CD4-positive, alpha-beta memory T cell (primary cell): ENCODE measurements at regions not wholly inside any gene's neighbourhood (a gene's known extent, or its start where the extent isn't known, plus 50 kb on each side); places are given as distances from the start of the nearest gene placed in this dataset.
"Not testable (repeated sequence)": the region's sequence is repeated elsewhere in the genome, so short reads cannot be mapped to it uniquely, and the experiment has no call there.

Experiments used
- CTCF ChIA-PET: fragments of 350-600 bp; sonication (Branson Sonifier 250); formaldehyde crosslinking; loops from one replicate; lab custom pipeline; 2021; ENCODE audit warnings: inconsistent platforms; ENCODE audit not compliant: partially characterized antibody; lab: Charles Lee
- POLR2A ChIA-PET: fragments of 350-600 bp; sonication (Branson Sonifier 250); formaldehyde crosslinking; loops from one replicate; lab custom pipeline; 2021; ENCODE audit not compliant: partially characterized antibody; lab: Charles Lee
- DNase-seq, 5 donors: peaks; one replicate each; pipeline versions ENCODE4 v3.0.0 to v3.0.0-alpha.2; 2020 to 2022; ENCODE audit warnings: mixed read lengths in 1 of 5
- H3K27ac ChIP-seq: one replicate; pipeline ENCODE4 v1.7.0; 2013; ENCODE audit warnings: low read depth, low read length
- H3K27me3 ChIP-seq: 2 replicates; pipeline ENCODE4 v1.7.0; 2013; ENCODE audit warnings: mild to moderate bottlenecking, low read length, moderate library complexity; ENCODE audit not compliant: insufficient read depth
- H3K36me3 ChIP-seq: 2 replicates; pipeline ENCODE4 v1.7.0; 2013; ENCODE audit warnings: mild to moderate bottlenecking, low read length, moderate library complexity; ENCODE audit not compliant: insufficient read depth
- H3K4me1 ChIP-seq: 2 replicates; pipeline ENCODE4 v1.7.0; 2013; ENCODE audit warnings: mild to moderate bottlenecking, low read length, moderate library complexity; ENCODE audit not compliant: insufficient read depth
- H3K4me3 ChIP-seq, 2 donors: one replicate each; pipeline ENCODE4 v1.7.0; 2013; ENCODE audit warnings: low read length in 2 of 2, mild to moderate bottlenecking in 1 of 2
- H3K9me3 ChIP-seq, 2 donors: one replicate each; pipeline ENCODE4 v1.7.0; 2013; ENCODE audit warnings: low read length in 2 of 2, control low read depth in 1 of 2; ENCODE audit not compliant: control insufficient read depth in 1 of 2
- H3K27ac Mint-ChIP-seq, 7 donors: one replicate each; pipeline ENCODE4 v1.8.0; 2020 to 2021; ENCODE audit warnings: mixed read lengths in 7 of 7, mild to moderate bottlenecking in 6 of 7, inconsistent platforms in 3 of 7, moderate library complexity in 3 of 7
- H3K27me3 Mint-ChIP-seq, 2 donors: one replicate each; pipeline ENCODE4 v1.8.0; 2020 to 2021; ENCODE audit warnings: mixed read lengths in 2 of 2
- H3K36me3 Mint-ChIP-seq, 2 donors: one replicate each; pipeline ENCODE4 v1.8.0; 2020 to 2021; ENCODE audit warnings: mixed read lengths in 2 of 2, inconsistent platforms in 1 of 2, mild to moderate bottlenecking in 1 of 2
- H3K4me1 Mint-ChIP-seq, 4 donors: one replicate each; pipeline ENCODE4 v1.8.0; 2020 to 2021; ENCODE audit warnings: mixed read lengths in 4 of 4, mild to moderate bottlenecking in 1 of 4
- H3K4me3 Mint-ChIP-seq, 8 donors: one replicate each; pipeline ENCODE4 v1.8.0; 2020 to 2021; ENCODE audit warnings: mixed read lengths in 8 of 8, mild to moderate bottlenecking in 7 of 8, moderate library complexity in 6 of 8, inconsistent platforms in 3 of 8
- H3K9me3 Mint-ChIP-seq, 8 donors: one replicate each; pipeline ENCODE4 v1.8.0; 2020 to 2021; ENCODE audit warnings: mixed read lengths in 8 of 8, mild to moderate bottlenecking in 5 of 8, inconsistent platforms in 3 of 8, moderate library complexity in 1 of 8
- intact Hi-C: fragments of 100-400 bp; cut with micrococcal nuclease; formaldehyde crosslinking; loops from one replicate; pipeline ENCODE4 v1.15.1; 2023

DNA sequence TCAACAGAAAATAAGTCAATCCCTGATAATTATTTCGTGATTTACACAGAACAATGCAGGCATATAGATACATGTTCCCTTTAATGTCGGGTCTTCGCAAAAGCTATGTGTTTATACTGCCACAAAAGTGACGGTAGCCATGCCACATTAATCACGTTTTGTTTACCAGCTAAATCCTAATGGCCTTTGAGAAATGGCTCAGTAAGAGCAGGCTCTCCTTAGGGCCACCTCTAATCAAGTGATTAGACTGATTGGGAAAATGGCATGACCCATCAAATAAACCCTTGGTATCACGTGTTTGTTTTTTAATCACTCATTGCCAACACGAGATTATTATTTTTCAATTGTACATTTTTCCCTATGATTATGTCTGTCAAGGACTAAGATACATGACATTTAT lies 102.0 kb upstream of the USP25 start:
- Histone ChIP-seq H3K4me1 (no peaks in the 10 kb centered on the region), H3K36me3 (no peaks in the 10 kb centered on the region), H3K27me3 (no peaks in the 10 kb centered on the region), H3K4me3 (no peak overlapping the region), H3K27ac (no peak overlapping the region), H3K9me3 (no peaks in the 10 kb centered on the region)
- H3K36me3 Mint-ChIP-seq = no peaks in the 10 kb centered on the region
- no peaks in the 10 kb centered on the region for H3K9me3 Mint-ChIP-seq
- CTCF ChIA-PET = no interaction called here
- DNase-seq = no peak
- intact Hi-C loops = no loop called here
- no peak overlapping the region for H3K27ac Mint-ChIP-seq
- H3K4me1 Mint-ChIP-seq = no peaks in the 10 kb centered on the region
- H3K27me3 Mint-ChIP-seq = peaks cover 0 to 3% of the 10 kb centered on the region in 2 donors
- H3K4me3 Mint-ChIP-seq = no peak overlapping the region
- POLR2A ChIA-PET = no interaction called here

DNA sequence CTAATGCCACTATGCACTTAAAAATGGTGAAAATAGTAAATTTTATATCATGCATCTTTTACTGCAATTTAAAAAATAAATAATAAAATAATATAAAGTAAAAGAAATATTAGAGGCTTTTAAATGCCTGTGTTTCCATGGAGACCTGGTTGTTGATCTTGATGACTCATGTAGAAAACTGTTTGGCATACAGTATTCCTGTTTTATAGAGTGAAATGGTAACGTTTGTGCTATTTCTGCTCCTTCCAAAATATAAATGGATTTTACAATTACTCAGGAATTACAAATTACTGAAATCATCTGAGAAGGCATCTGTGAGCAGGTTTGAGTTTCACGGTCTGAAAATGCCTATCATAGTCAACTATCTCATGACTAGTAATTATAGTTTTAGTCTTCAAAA lies 98.4 kb upstream of the USP25 start:
- Mint-ChIP-seq H3K36me3 (no peaks in the 10 kb centered on the region), H3K4me3 (no peak overlapping the region), H3K27ac (no peak overlapping the region), H3K27me3 (no peaks in the 10 kb centered on the region), H3K9me3 (no peaks in the 10 kb centered on the region), H3K4me1 (no peaks in the 10 kb centered on the region)
- ChIA-PET CTCF (no interaction called here), POLR2A (no interaction called here)
- Histone ChIP-seq H3K27me3 (no peaks in the 10 kb centered on the region), H3K27ac (no peak overlapping the region), H3K9me3 (no peaks in the 10 kb centered on the region), H3K4me1 (no peaks in the 10 kb centered on the region), H3K4me3 (no peak overlapping the region), H3K36me3 (no peaks in the 10 kb centered on the region)
- intact Hi-C loops = no loop called here
- no peak for DNase-seq

DNA sequence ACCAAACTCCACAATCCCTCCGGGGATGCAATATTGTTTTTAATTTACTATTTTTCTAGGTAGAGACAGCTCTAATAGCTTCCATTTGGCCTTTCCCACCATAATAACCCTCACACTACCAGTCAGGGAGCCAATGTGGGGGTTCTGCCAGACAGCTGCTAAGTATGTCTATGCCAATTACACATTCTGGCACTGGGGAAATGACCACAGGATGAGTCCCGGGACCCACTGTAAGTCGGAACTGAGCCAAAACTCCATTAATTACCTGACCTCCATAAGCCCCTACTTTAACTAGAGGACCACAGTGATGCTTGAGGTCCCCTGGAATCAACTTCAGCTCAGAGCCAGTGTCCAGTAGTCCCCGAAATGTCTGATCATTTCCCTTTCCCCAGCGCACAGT lies 95.2 kb upstream of the USP25 start:
- H3K4me3 Mint-ChIP-seq, POLR2A ChIA-PET, DNase-seq, H3K9me3 ChIP-seq, H3K27me3 ChIP-seq, H3K27ac ChIP-seq, H3K36me3 Mint-ChIP-seq, H3K4me1 ChIP-seq, H3K27me3 Mint-ChIP-seq, H3K36me3 ChIP-seq, H3K4me1 Mint-ChIP-seq, intact Hi-C loops, H3K9me3 Mint-ChIP-seq, H3K27ac Mint-ChIP-seq, H3K4me3 ChIP-seq: not testable (repeated sequence)
- CTCF ChIA-PET = interaction anchor here (0.9 kb wide), 1 partner anchor 114 kb away, joined by 3 read pairs; no protein-coding TSS in a partner anchor

DNA sequence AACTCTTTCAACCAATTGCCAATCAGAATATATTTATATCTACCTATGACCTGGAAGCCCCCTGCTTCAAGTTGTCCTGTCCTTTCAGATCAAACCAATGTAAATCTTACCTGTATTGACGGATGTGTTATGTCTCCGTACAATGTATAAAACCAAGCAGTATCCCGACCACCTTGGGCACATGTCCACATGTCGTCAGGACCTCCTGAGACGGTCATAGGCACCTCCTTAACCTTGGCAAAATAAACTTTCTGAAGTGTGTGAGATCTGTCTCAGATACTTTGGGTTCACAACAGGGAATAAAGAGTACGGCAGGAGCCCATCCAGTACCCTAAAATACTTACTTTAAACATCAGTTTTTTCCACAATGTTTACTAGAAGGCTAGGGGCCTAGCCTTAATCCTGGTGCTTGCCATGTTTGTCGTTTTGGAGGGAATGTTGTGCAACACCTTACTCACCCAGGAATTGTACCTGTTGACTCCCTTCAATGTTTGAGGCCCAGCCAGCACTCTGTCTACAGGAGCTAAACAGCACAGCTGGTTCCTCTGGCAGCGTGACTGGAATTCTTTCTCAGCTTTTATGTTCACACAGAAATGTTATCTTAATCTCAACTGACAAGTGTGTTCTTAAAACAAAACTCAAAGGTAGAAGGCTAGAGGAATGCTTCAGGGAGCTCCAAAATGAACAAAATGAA lies 90.8 kb upstream of the USP25 start:
- H3K4me3 ChIP-seq = no peak overlapping the region
- Mint-ChIP-seq H3K4me1 (peaks cover 0 to 4% (median 0%) of the 10 kb centered on the region in 4 donors), H3K4me3 (no peak overlapping the region), H3K27ac (no peak overlapping the region), H3K36me3 (no peaks in the 10 kb centered on the region), H3K9me3 (no peaks in the 10 kb centered on the region), H3K27me3 (peaks cover 0 to 1% of the 10 kb centered on the region in 2 donors)
- no peaks in the 10 kb centered on the region for H3K4me1 ChIP-seq
- no peak overlapping the region for H3K27ac ChIP-seq
- intact Hi-C loops = no loop called here
- POLR2A ChIA-PET = no interaction called here
- H3K27me3 ChIP-seq = no peaks in the 10 kb centered on the region
- no peak for DNase-seq
- H3K9me3 ChIP-seq = no peaks in the 10 kb centered on the region
- CTCF ChIA-PET = no interaction called here
- no peaks in the 10 kb centered on the region for H3K36me3 ChIP-seq

DNA sequence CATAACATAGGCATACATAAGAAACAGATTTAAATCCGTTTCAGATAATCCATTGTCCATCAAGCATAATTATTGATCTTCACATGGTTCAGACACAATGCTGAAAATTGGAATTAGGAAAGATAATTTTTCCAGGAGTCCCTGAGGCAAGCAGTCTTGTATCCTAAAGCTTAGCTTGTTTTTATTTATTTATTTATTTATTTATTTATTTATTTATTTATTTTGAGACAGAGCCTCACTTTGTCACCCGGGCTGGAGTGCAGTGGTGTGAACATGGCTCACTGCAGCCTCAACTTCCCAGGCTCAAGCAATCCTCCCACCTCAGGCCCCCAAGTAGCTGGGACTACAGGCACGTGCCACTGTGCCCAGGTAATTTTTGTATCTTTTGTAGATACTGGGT lies 89.7 kb upstream of the USP25 start:
- H3K36me3 Mint-ChIP-seq, H3K4me3 Mint-ChIP-seq, H3K27me3 ChIP-seq, H3K27ac ChIP-seq, H3K9me3 Mint-ChIP-seq, H3K4me3 ChIP-seq, H3K4me1 Mint-ChIP-seq, H3K9me3 ChIP-seq, intact Hi-C loops, H3K27ac Mint-ChIP-seq, CTCF ChIA-PET, H3K36me3 ChIP-seq, POLR2A ChIA-PET, H3K27me3 Mint-ChIP-seq, H3K4me1 ChIP-seq, DNase-seq: not testable (repeated sequence)

DNA sequence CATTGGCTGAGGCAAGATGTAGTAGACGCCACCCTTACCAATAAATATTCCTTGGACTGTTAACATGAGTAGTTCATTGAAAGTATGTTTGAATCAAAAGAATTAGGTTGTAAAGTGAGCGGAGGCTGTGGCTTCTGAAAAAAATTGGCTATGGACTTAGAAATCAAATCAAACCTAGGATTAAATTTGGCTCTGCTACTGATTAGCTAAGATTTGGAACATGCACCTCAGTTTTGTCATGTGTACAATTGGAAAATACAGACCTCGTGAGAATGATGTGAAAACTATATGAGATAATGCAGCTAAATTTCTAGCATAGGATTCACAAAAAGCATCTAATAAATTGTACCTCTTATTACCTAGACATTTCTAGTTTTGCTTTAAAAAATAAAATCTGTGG lies 85.3 kb upstream of the USP25 start:
- CTCF ChIA-PET = no interaction called here
- H3K36me3 ChIP-seq = no peaks in the 10 kb centered on the region
- H3K4me3 ChIP-seq = no peak overlapping the region
- no peaks in the 10 kb centered on the region for H3K4me1 ChIP-seq
- no peak for DNase-seq
- POLR2A ChIA-PET = no interaction called here
- Mint-ChIP-seq H3K27me3 (no peaks in the 10 kb centered on the region), H3K27ac (no peak overlapping the region), H3K9me3 (peaks cover 0 to 4% (median 0%) of the 10 kb centered on the region in 8 donors), H3K36me3 (no peaks in the 10 kb centered on the region), H3K4me1 (peaks cover 0 to 4% (median 0%) of the 10 kb centered on the region in 4 donors), H3K4me3 (no peak overlapping the region)
- H3K27me3 ChIP-seq = no peaks in the 10 kb centered on the region
- no peaks in the 10 kb centered on the region for H3K9me3 ChIP-seq
- intact Hi-C loops = no loop called here
- no peak overlapping the region for H3K27ac ChIP-seq

DNA sequence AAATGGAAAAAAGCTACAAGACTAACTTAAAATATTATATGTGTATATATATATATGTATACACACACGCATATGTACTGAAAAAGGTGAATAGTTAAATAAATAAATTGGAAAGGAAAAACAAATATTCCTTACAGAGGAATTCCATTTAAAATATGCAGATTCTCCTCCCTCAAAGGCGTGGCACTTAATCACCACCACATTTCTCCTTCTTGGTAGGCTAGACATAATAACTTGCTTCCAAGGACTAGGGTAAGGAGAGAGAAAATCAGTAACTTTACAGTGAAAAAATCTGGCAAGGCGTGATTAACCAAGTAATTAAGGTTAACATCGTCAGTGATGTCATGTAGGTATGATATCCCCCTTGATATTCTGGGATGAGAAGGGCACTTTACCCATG lies 84.0 kb upstream of the USP25 start:
- Histone ChIP-seq H3K4me1 (no peaks in the 10 kb centered on the region), H3K36me3 (no peaks in the 10 kb centered on the region), H3K27ac (no peak overlapping the region), H3K27me3 (no peaks in the 10 kb centered on the region), H3K4me3 (no peak overlapping the region), H3K9me3 (no peaks in the 10 kb centered on the region)
- Mint-ChIP-seq H3K27ac (no peak overlapping the region), H3K27me3 (peaks cover 0 to 2% of the 10 kb centered on the region in 2 donors), H3K9me3 (peaks cover 0 to 4% (median 0%) of the 10 kb centered on the region in 8 donors), H3K4me3 (no peak overlapping the region), H3K36me3 (no peaks in the 10 kb centered on the region), H3K4me1 (peaks cover 0 to under 1% (median 0%) of the 10 kb centered on the region in 4 donors)
- CTCF ChIA-PET = no interaction called here
- intact Hi-C loops = no loop called here
- POLR2A ChIA-PET = no interaction called here
- DNase-seq = no peak

DNA sequence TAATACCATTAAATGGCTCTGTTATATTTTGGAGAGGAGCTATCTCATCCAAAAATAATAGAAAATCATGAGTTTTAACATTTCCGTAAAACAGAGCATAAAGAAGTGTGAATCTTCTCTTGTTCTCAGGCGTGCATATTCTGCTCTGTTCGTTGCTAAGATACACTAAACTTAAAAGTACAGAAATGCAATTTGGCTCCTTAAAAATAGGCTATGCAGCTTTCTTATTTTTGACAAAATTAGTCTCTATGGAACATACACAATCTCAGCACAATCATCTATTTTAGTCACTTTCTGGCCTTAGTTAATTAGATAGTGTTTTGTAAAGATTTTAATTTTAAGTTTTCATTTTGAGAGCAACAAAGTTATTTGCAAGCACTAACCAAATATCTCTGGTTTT lies 79.0 kb upstream of the USP25 start:
- CTCF ChIA-PET = no interaction called here
- Histone ChIP-seq H3K4me3 (no peak overlapping the region), H3K9me3 (no peaks in the 10 kb centered on the region), H3K27me3 (no peaks in the 10 kb centered on the region), H3K4me1 (no peaks in the 10 kb centered on the region), H3K36me3 (no peaks in the 10 kb centered on the region), H3K27ac (no peak overlapping the region)
- Mint-ChIP-seq H3K9me3 (peaks cover 0 to 4% (median 0%) of the 10 kb centered on the region in 8 donors), H3K4me1 (no peaks in the 10 kb centered on the region), H3K27ac (no peak overlapping the region), H3K4me3 (no peak overlapping the region), H3K27me3 (peaks cover 5% of the 10 kb centered on the region in 2 donors), H3K36me3 (no peaks in the 10 kb centered on the region)
- intact Hi-C loops = no loop called here
- POLR2A ChIA-PET = no interaction called here
- DNase-seq = no peak
